SK-N-SH (cell line): ENCODE measurements at regions not wholly inside any gene's neighbourhood (a gene's known extent, or its start where the extent isn't known, plus 50 kb on each side); places are given as distances from the start of the nearest gene placed in this dataset.

Experiments used
- CTCF ChIA-PET: fragments of 300-600, 350-600 bp; formaldehyde crosslinking; extraction: SDS; loops from one replicate; lab custom pipeline; 2021; lab: Yijun Ruan, JAX
- POLR2A ChIA-PET: fragments of 350-600 bp; sonication (Branson Sonifier 250); formaldehyde crosslinking; extraction: SDS; loops from one replicate; lab custom pipeline; 2020; ENCODE audit warnings: antibody characterized with exemption, inconsistent platforms; lab: Yijun Ruan, JAX
- DNase-seq: peaks from one replicate; pipeline ENCODE4 v3.0.0; 2012
- H2AFZ ChIP-seq: fragments of 200-600 bp; sonication (generic); 2 replicates; pipeline ENCODE4 v1.8.1; 2016; ENCODE audit warnings: antibody characterized with exemption, mild to moderate bottlenecking, low read depth
- H3F3A ChIP-seq: fragments of 200-600 bp; sonication (generic); replicated peaks from 2 replicates; pipeline ENCODE3; 2016; ENCODE audit warnings: antibody characterized with exemption, mild to moderate bottlenecking; ENCODE audit not compliant: insufficient read depth
- H3K27ac ChIP-seq, 2 experiments: fragments of 200-500 bp in 1 of 2; fragments of 200-600 bp in 1 of 2; sonication (Bioruptor generic) in 1 of 2; sonication (generic), shearing (Covaris generic) in 1 of 2; 2 replicates each; pipeline versions ENCODE4 v1.5.1 to v1.6.1; 2014 to 2016; ENCODE audit warnings: low read depth in 2 of 2, inconsistent platforms in 1 of 2, low read length in 1 of 2, mild to moderate bottlenecking in 1 of 2, mixed read lengths in 1 of 2
- H3K27me3 ChIP-seq: fragments of 200-600 bp; sonication (generic), shearing (Covaris generic); 2 replicates; pipeline ENCODE4 v1.6.1; 2016; ENCODE audit warnings: mixed run types; ENCODE audit not compliant: insufficient read depth
- H3K36me3 ChIP-seq, 2 experiments: fragments of 200-500 bp in 1 of 2; fragments of 200-600 bp in 1 of 2; sonication (Bioruptor generic) in 1 of 2; sonication (generic) in 1 of 2; replicated peaks in 1 of 2; 2 replicates each; pipeline versions ENCODE3 to v1.5.1; 2014 to 2016; ENCODE audit warnings: low read length in 1 of 2, mild to moderate bottlenecking in 1 of 2; ENCODE audit not compliant: insufficient read depth in 2 of 2, control insufficient read depth in 1 of 2
- H3K4me1 ChIP-seq, 2 experiments: fragments of 200-500 bp in 1 of 2; fragments of 200-600 bp in 1 of 2; sonication (Bioruptor generic) in 1 of 2; sonication (generic), shearing (Covaris generic) in 1 of 2; 2 replicates each; pipeline versions ENCODE4 v1.5.1 to v1.6.1; 2014 to 2016; ENCODE audit warnings: low read depth in 1 of 2, low read length in 1 of 2, mixed run types in 1 of 2; ENCODE audit not compliant: insufficient read depth in 2 of 2, control insufficient read depth in 1 of 2
- H3K4me2 ChIP-seq: fragments of 200-600 bp; sonication (generic), shearing (Covaris generic); 2 replicates; pipeline ENCODE4 v1.6.1; 2017; ENCODE audit warnings: mixed run types
- H3K4me3 ChIP-seq, 2 experiments: fragments of 200-500 bp in 1 of 2; fragments of 200-600 bp in 1 of 2; sonication (Bioruptor generic) in 1 of 2; sonication (generic), shearing (Covaris generic) in 1 of 2; 2 replicates each; pipeline versions ENCODE4 v1.5.1 to v1.8.1; 2014 to 2016; ENCODE audit warnings: low read depth in 2 of 2, inconsistent platforms in 1 of 2, low read length in 1 of 2, mild to moderate bottlenecking in 1 of 2, mixed read lengths in 1 of 2, moderate library complexity in 1 of 2
- H3K79me2 ChIP-seq: fragments of 200-600 bp; sonication (generic); 2 replicates; pipeline ENCODE4 v1.8.1; 2017; ENCODE audit warnings: mild to moderate bottlenecking; ENCODE audit not compliant: insufficient read depth
- H3K9ac ChIP-seq: fragments of 200-600 bp; sonication (generic); 2 replicates; pipeline ENCODE4 v1.6.1; 2017; ENCODE audit warnings: mixed run types
- H3K9me2 ChIP-seq: fragments of 200-600 bp; sonication (generic); 2 replicates; pipeline ENCODE4 v1.6.1; 2017; ENCODE audit warnings: mixed run types
- H3K9me3 ChIP-seq: fragments of 200-600 bp; sonication (generic); 2 replicates; pipeline ENCODE4 v1.6.1; 2017; ENCODE audit warnings: mixed run types, mild to moderate bottlenecking, moderate library complexity
- H4K20me1 ChIP-seq: fragments of 200-600 bp; sonication (generic); 2 replicates; pipeline ENCODE4 v1.6.1; 2017; ENCODE audit warnings: mild to moderate bottlenecking, mixed run types; ENCODE audit not compliant: insufficient read depth
- ELF1 ChIP-seq: IDR thresholded peaks from 2 replicates; pipeline ENCODE4 v1.4.0; 2012
- EZH2phosphoT487 ChIP-seq: fragments of 200-600 bp; sonication (generic); IDR thresholded peaks from 2 replicates; pipeline ENCODE4 v1.6.1; 2017; ENCODE audit warnings: low read depth, mixed run types, mild to moderate bottlenecking, antibody characterized with exemption, moderate library complexity, borderline replicate concordance
- FOSL2 ChIP-seq: IDR thresholded peaks from 2 replicates; pipeline ENCODE4 v1.4.0; 2012; ENCODE audit warnings: low read depth, mild to moderate bottlenecking, moderate library complexity, borderline replicate concordance
- FOXJ3 ChIP-seq: sonication (generic); formaldehyde crosslinking; IDR thresholded peaks from 2 replicates; pipeline ENCODE4 v1.5.1; 2020; ENCODE audit warnings: mild to moderate bottlenecking, missing genetic modification reagents
- FOXM1 ChIP-seq: IDR thresholded peaks from 2 replicates; pipeline ENCODE4 v1.4.0; 2012; ENCODE audit warnings: low read depth, mild to moderate bottlenecking
- GATA2 ChIP-seq: sonication (generic); formaldehyde crosslinking; IDR thresholded peaks from 2 replicates; pipeline ENCODE4 v1.5.0; 2020; ENCODE audit warnings: mild to moderate bottlenecking, missing genetic modification reagents
- IRF3 ChIP-seq: fragments of 150-350 bp; IDR thresholded peaks from 2 replicates; pipeline ENCODE4 v1.6.1; 2016; ENCODE audit warnings: mild to moderate bottlenecking, low read depth, low read length
- MEF2A ChIP-seq: IDR thresholded peaks from 2 replicates; pipeline ENCODE4 v1.4.0; 2012; ENCODE audit warnings: low read depth, borderline replicate concordance
- MXI1 ChIP-seq: IDR thresholded peaks from 2 replicates; pipeline ENCODE4 v1.6.1; 2012; ENCODE audit warnings: mild to moderate bottlenecking, low read depth, low read length, improper control_type of control experiment
- NFIC ChIP-seq: IDR thresholded peaks from 2 replicates; pipeline ENCODE4 v1.4.0; 2012; ENCODE audit warnings: borderline replicate concordance
- NRF1 ChIP-seq: IDR thresholded peaks from 2 replicates; pipeline ENCODE4 v1.6.1; 2012; ENCODE audit warnings: low read depth, mild to moderate bottlenecking, low read length
- POLR2AphosphoS5 ChIP-seq: IDR thresholded peaks from 2 replicates; pipeline ENCODE4 v1.6.1; 2012; ENCODE audit warnings: low read depth, low read length
- RAD21 ChIP-seq: IDR thresholded peaks from 2 replicates; pipeline ENCODE4 v1.6.1; 2012; ENCODE audit warnings: mild to moderate bottlenecking, low read length
- RCOR1 ChIP-seq: fragments of 150-350 bp; IDR thresholded peaks from 2 replicates; pipeline ENCODE4 v1.6.1; 2017; ENCODE audit warnings: antibody characterized with exemption, low read length
- RXRA ChIP-seq: IDR thresholded peaks from 2 replicates; pipeline ENCODE4 v1.4.0; 2012; ENCODE audit warnings: low read depth, mild to moderate bottlenecking, borderline replicate concordance
- SIN3A ChIP-seq: IDR thresholded peaks from 2 replicates; pipeline ENCODE4 v1.6.1; 2012; ENCODE audit warnings: low read depth, mild to moderate bottlenecking, low read length, moderate library complexity, borderline replicate concordance
- TEAD4 ChIP-seq: IDR thresholded peaks from 2 replicates; pipeline ENCODE4 v1.4.0; 2012; ENCODE audit warnings: mild to moderate bottlenecking, borderline replicate concordance; ENCODE audit not compliant: insufficient read depth
- YY1 ChIP-seq: IDR thresholded peaks from 2 replicates; pipeline ENCODE4 v1.4.0; 2012; ENCODE audit warnings: low read depth, mild to moderate bottlenecking
- ZBTB33 ChIP-seq: IDR thresholded peaks from 2 replicates; pipeline ENCODE4 v1.4.0; 2012; ENCODE audit warnings: low read depth, borderline replicate concordance
- WGBS: methylation state at CpG from one replicate; pipeline ENCODE4 v1.1.6; 2017; ENCODE audit warnings: low lambda C conversion rate; 5-methylcytosine and 5-hydroxymethylcytosine counted together
- TF ChIP-seq, protein P1 (sequence below): fragments of 200-600 bp; sonication (generic); IDR thresholded peaks from 2 replicates; pipeline ENCODE4 v1.6.1; 2017; ENCODE audit warnings: antibody characterized with exemption, mild to moderate bottlenecking, moderate library complexity

DNA sequence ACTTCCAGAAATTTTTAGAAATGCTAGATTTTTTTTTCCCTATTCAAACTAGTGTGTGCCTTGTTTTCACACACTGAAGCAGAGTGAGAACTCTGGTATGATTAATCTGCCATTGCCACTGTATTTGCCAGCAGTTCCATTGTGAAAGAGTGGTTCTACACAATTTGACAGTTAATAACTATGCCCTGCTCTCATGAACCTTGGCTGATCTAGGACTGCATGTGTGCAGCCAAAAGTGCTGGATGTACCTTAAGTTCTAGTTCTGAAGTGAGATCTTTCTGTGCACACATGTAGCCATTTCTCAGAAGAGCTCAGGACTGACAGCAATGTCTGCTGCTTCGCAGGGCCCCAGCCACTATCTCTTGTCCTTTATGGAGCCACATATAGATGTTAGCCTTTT is 328.2 kb upstream of the SPRY2 start:
- no peaks in the 10 kb centered on the region for H4K20me1 ChIP-seq
- H3F3A ChIP-seq, result no peaks in the 10 kb centered on the region
- H3K4me2 ChIP-seq, result no peak overlapping the region
- no peak overlapping the region for H3K4me3 ChIP-seq
- POLR2A ChIA-PET, result no interaction called here
- H2AFZ ChIP-seq, result no peak overlapping the region
- no peaks in the 10 kb centered on the region for H3K9me2 ChIP-seq
- CTCF ChIA-PET, result no interaction called here
- H3K4me1 ChIP-seq, result no peaks in the 10 kb centered on the region; a peak in 1 of 4 replicates
- H3K36me3 ChIP-seq, result no peaks in the 10 kb centered on the region
- no peaks in the 10 kb centered on the region for H3K27me3 ChIP-seq
- H3K9ac ChIP-seq, result no peak overlapping the region
- no peak for DNase-seq
- no peaks in the 10 kb centered on the region for H3K79me2 ChIP-seq
- TF ChIP-seq RXRA (no peak), ZBTB33 (no peak), EZH2phosphoT487 (no peak), MXI1 (no peak)
- TF ChIP-seq, all 33 proteins: peak for 0
- Histone ChIP-seq H3K9me3 (no peaks in the 10 kb centered on the region), H3K27ac (no peak overlapping the region)
- WGBS, result 60% methylated on average over 1 of the region's 1 CpG

DNA sequence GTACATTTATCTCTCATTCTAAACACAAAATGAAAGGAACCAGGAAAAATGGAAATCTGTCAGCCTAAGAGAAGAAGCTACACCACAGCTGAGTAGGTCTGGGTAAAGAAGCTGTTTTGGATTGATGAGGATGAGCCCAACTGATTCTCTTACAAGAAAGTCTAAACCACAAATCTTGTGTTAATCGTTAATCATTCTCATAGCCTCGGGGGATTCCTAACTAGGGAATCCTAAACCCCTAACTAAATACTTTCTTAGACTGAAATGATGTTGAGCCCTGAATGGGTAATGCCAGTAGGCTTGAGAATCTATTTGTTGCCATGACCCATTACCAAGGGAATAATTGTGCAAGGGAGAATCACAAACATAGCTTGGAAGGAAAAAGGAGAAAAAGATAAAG is 327.5 kb upstream of the SPRY2 start:
- H3F3A ChIP-seq, result no peaks in the 10 kb centered on the region
- ChIA-PET CTCF (no interaction called here), POLR2A (no interaction called here)
- H2AFZ ChIP-seq, result no peak overlapping the region
- no peaks in the 10 kb centered on the region for H3K9me2 ChIP-seq
- no peaks in the 10 kb centered on the region for H3K79me2 ChIP-seq
- TF ChIP-seq NRF1 (no peak), YY1 (no peak), FOXJ3 (CRISPR knock-in tag) (no peak), RCOR1 (no peak), TEAD4 (no peak), ELF1 (no peak), POLR2AphosphoS5 (no peak), IRF3 (no peak), SIN3A (no peak), GATA2 (CRISPR knock-in tag) (no peak), FOXM1 (no peak), MEF2A (no peak), NFIC (no peak), EZH2phosphoT487 (no peak), FOSL2 (no peak), RAD21 (no peak)
- TF ChIP-seq, protein P1, sequence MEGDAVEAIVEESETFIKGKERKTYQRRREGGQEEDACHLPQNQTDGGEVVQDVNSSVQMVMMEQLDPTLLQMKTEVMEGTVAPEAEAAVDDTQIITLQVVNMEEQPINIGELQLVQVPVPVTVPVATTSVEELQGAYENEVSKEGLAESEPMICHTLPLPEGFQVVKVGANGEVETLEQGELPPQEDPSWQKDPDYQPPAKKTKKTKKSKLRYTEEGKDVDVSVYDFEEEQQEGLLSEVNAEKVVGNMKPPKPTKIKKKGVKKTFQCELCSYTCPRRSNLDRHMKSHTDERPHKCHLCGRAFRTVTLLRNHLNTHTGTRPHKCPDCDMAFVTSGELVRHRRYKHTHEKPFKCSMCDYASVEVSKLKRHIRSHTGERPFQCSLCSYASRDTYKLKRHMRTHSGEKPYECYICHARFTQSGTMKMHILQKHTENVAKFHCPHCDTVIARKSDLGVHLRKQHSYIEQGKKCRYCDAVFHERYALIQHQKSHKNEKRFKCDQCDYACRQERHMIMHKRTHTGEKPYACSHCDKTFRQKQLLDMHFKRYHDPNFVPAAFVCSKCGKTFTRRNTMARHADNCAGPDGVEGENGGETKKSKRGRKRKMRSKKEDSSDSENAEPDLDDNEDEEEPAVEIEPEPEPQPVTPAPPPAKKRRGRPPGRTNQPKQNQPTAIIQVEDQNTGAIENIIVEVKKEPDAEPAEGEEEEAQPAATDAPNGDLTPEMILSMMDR, result no peak
- no peaks in the 10 kb centered on the region for H3K9me3 ChIP-seq
- H3K9ac ChIP-seq, result no peak overlapping the region
- H3K27me3 ChIP-seq, result no peaks in the 10 kb centered on the region
- H3K4me2 ChIP-seq, result no peak overlapping the region
- H3K4me1 ChIP-seq, result no peaks in the 10 kb centered on the region; a peak in 1 of 4 replicates
- H3K27ac ChIP-seq, result no peak overlapping the region
- no peak overlapping the region for H3K4me3 ChIP-seq
- no peaks in the 10 kb centered on the region for H3K36me3 ChIP-seq
- H4K20me1 ChIP-seq, result no peaks in the 10 kb centered on the region
- 68% methylated on average over 2 of the region's 2 CpGs for WGBS
- no peak for DNase-seq
